HCT116 (cell line): ENCODE measurements at regions not wholly inside any gene's neighbourhood (a gene's known extent, or its start where the extent isn't known, plus 50 kb on each side); places are given as distances from the start of the nearest gene placed in this dataset.

Experiments
- CTCF ChIP-seq, 3 experiments: fragments of 200-600 bp in 1 of 3; sonication (generic) in 1 of 3; IDR thresholded peaks in 2 of 3; conservative IDR thresholded peaks in 1 of 3; 2 replicates each; pipeline ENCODE4 v1.5.1; 2012 to 2017; ENCODE audit warnings: low read depth in 2 of 3, low read length in 2 of 3, antibody characterized with exemption in 1 of 3, borderline replicate concordance in 1 of 3, control low read depth in 1 of 3, mild to moderate bottlenecking in 1 of 3, mixed read lengths in 1 of 3, mixed run types in 1 of 3, moderate library complexity in 1 of 3; ENCODE audit not compliant: insufficient read depth in 1 of 3
- POLR2AphosphoS5 ChIP-seq: IDR thresholded peaks from 2 replicates; pipeline ENCODE4 v1.6.1; 2011; ENCODE audit warnings: mild to moderate bottlenecking, low read depth, low read length, moderate library complexity
- TF ChIP-seq, protein P1 (sequence below): IDR thresholded peaks from 2 replicates; pipeline ENCODE4 v1.6.1; 2011; ENCODE audit warnings: mild to moderate bottlenecking, low read length, moderate library complexity; ENCODE audit not compliant: insufficient replicate concordance; ENCODE audit errors: extremely low read depth

DNA sequence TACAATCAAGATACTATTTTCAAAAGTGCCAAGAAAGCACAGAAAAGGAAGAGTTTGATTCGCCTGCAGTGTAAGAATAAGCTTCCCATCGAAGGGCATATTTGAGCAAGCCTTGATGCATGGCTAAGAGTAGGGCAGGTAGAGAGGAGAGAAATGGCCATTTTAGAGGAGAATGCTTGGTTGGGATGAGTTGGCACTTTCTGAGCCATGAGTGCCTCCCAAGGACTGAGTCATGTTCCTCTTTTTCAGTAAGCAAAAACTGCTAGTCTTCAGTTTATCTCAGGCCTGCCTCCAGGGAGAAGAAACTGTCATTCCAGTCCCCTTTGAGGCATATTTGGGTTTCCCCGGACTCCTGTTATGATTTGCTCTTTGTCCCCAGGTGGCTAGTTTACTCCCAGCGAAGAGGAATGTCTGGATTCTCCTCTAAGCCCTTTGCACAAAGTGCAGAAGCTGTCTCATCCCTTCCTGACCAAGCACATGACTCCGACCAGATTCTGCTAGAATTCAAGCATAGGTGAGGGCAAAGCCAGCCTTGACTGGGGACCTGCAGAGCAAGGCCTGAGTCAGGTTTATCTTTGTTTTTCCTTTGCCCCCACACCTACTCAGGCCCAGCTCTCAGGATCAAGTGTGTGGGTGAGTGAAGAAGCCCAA is 115.2 kb downstream of the TTC32 start:
- TF ChIP-seq, protein P1, sequence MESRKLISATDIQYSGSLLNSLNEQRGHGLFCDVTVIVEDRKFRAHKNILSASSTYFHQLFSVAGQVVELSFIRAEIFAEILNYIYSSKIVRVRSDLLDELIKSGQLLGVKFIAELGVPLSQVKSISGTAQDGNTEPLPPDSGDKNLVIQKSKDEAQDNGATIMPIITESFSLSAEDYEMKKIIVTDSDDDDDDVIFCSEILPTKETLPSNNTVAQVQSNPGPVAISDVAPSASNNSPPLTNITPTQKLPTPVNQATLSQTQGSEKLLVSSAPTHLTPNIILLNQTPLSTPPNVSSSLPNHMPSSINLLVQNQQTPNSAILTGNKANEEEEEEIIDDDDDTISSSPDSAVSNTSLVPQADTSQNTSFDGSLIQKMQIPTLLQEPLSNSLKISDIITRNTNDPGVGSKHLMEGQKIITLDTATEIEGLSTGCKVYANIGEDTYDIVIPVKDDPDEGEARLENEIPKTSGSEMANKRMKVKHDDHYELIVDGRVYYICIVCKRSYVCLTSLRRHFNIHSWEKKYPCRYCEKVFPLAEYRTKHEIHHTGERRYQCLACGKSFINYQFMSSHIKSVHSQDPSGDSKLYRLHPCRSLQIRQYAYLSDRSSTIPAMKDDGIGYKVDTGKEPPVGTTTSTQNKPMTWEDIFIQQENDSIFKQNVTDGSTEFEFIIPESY = no peak
- TF ChIP-seq CTCF (IDR thresholded peaks at IDR 0.05 in 2 of 3, conservative IDR thresholded peaks at IDR 0.05 in 1 of 3; ENCODE audit: borderline replicate concordance in 1 of 3, insufficient read depth in 1 of 3, low read depth in 2 of 3, low read length in 2 of 3) = no peak
- TF ChIP-seq POLR2AphosphoS5 = no peak
